GM21381 (cell line): ENCODE measurements at regions not wholly inside any gene's neighbourhood (a gene's known extent, or its start where the extent isn't known, plus 50 kb on each side); places are given as distances from the start of the nearest gene placed in this dataset.

Experiments
- ATAC-seq: cut with Tn5 transposase; IDR thresholded peaks from one replicate; pipeline ENCODE4 v1.9.1; 2021; ENCODE audit warnings: mild to moderate bottlenecking, moderate library complexity; ENCODE audit not compliant: unreplicated experiment

GRCh38 chr15:35320158-35320780 lies 225.7 kb downstream of the DPH6 start:
- ATAC-seq = no peak

- ATAC-seq = no peak
Observed at GRCh38 chr15:35319354-35319753, 226.6 kb downstream of the DPH6 start.

- ATAC-seq = no peak
Observed at GRCh38 chr15:35317217-35317616, 228.7 kb downstream of the DPH6 start.

DNA sequence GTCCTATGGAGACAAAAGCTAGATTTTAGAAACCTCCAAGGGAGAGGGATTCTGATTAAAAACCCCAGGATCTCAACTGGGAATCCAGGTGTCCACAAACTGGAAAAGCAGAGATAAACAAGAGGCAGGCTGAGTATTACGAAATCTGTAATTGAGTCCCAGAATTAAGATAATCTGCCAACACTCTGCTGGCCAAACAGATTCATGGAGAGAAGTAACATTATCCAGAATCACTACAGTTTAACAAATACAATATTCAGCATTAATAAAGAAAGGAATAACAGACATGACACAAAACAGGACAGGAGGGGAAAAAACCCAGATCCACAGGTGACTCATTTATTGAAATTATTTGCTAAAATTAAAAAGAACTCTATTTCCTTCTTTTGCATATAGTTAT lies 227.2 kb upstream of the NANOGP8 start:
- no peak for ATAC-seq

DNA sequence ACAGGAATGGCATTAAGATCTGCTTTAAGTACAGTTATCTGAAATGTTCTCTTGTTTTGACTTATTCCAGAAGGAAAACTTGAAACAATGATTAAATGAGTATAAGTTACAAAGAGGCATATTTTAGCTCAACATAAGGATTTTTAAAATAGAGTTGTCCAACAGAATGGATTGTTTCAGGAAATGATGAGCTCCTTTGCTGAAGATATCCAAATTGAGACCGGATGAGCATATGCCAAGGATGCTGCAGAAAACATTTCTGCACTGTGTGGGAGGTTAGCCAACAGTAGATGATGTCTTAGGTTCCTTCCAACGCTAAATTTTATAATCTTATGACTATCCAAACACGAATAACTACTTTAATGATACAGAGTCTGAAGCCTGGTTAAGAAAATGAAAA lies 226.5 kb upstream of the NANOGP8 start:
- ATAC-seq = no peak

GRCh38 chr15:35309886-35310285 lies 224.8 kb upstream of the NANOGP8 start:
- ATAC-seq = no peak

- ATAC-seq = no peak
Observed at GRCh38 chr15:35308802-35309201, 223.7 kb upstream of the NANOGP8 start.

- no peak for ATAC-seq
Observed at GRCh38 chr15:35307676-35308075, 222.6 kb upstream of the NANOGP8 start.

DNA sequence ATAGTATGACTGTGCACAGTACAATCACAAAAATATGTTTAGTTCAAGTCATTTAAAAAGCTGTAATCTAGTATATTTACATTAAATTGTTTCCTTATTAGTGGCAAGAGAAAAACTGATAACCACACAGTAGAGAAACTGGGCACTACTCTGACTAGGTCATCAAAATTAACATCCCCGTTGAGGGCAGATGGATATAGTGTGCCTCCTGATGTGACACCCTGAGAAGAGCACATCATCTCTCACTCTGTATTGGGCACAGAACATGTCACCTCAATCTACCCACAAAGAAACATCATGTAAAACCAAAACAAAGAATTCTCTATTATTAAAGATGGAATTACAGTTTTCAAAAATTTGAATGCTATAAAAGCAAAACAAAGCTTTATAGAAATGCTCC lies 221.9 kb upstream of the NANOGP8 start:
- no peak for ATAC-seq

DNA sequence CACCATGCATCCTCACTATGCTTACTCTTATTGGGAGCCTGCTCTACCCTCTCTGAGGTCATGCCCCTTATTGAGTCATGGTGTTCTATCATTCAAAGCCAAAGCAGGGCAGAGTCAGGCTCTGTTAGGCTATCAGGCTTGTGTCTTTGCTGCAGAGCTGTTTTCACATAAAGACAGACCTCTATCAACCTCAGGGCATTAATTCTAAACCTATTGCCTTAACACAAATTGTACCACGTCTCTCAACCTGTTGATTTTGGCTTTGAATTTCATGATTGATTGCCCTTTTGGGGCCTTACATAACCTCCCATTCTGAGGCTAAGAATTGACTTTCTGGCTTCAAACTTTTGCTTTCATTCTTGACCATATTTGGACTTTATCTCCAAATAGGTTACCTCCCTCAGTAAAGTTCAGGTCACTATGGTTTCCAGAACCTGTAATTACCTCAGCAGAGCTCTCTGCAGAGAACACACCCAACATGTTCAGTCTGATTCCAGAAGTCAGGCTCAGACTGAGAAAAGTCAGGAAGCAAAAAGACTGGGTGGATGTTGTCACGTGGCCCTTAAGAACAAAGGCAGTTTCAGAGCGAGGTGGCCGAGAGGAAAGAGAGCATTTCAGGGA lies 221.4 kb upstream of the NANOGP8 start:
- no peak for ATAC-seq

DNA sequence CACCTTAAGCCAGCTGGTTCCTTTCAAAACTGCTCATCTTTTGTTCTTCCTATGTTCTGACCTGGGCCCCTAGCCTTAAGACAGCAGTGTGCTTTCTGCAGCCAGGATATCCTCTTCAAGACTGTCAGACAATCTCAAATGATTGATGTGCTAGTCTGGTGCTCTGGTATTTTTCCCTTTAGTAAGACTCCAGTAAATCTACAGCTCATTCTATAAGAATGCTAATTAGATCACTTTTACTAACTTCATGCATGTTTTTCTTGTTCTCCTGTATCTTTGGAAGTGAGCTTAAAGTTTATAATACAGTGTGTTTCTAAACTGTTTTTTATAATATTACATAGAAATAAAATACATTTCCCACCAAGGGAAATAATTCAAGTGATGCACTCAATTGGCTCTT lies 220.9 kb upstream of the NANOGP8 start:
- no peak for ATAC-seq

GRCh38 chr15:35305031-35305550 lies 220.0 kb upstream of the NANOGP8 start:
- ATAC-seq = no peak

GRCh38 chr15:35304389-35304788 lies 219.3 kb upstream of the NANOGP8 start:
- ATAC-seq = no peak

DNA sequence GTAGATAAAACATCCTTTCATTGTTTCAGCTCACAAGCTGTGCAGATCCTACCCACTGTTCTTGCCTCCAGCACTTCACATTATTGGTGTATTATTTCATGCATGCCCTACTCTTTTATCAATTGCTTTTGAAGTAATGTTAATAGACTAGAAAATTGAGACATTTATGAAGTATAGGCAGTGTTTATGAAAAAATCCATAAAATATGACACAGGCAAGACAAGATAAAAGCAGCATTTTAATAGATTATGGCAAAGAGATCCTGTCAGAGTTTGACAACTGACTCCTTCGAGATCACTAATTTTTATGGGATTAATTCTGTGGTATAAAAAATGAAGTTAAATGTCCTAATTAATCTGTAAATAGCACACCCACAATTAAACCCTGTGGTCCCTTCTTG lies 217.2 kb upstream of the NANOGP8 start:
- no peak for ATAC-seq

DNA sequence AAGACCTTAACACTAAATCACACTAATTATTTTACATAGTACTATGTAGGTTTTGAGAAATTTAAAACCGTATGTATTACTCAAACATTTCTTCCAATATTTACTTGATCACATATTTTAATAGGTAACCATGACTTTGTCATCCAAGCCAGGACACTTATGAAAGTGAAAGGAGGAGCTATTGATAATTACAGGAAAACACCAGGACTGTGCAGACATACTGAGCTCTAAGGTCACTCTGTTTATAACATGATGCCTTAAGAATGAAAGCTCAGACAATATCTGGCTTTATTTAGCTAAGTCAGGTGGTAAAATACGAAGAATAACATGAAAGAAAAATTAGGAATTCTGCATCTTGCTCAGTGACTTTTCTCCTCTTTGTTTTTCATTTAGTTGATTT lies 216.0 kb upstream of the NANOGP8 start:
- ATAC-seq = no peak

GRCh38 chr15:35299059-35299735 lies 214.1 kb upstream of the NANOGP8 start:
- no peak for ATAC-seq

DNA sequence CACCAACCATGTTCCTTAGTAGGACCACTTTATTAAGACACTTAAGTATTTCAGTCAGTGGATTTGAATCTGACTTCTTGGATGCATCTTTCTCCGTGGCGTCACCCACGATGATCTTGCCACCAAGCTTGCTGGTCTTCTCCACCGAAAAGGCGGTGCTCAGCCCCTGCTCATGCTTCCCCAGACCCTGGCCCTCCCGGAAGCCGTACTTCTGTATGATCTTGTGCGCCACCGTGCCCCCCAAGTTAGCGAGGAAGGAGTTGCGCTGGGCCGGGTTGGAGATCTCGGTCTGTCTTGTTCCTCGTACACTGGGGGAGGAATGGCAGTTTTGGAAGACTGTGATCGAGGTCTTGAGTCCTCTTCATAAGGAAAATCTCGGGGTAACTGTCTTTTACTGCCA lies 213.4 kb upstream of the NANOGP8 start:
- no peak for ATAC-seq

DNA sequence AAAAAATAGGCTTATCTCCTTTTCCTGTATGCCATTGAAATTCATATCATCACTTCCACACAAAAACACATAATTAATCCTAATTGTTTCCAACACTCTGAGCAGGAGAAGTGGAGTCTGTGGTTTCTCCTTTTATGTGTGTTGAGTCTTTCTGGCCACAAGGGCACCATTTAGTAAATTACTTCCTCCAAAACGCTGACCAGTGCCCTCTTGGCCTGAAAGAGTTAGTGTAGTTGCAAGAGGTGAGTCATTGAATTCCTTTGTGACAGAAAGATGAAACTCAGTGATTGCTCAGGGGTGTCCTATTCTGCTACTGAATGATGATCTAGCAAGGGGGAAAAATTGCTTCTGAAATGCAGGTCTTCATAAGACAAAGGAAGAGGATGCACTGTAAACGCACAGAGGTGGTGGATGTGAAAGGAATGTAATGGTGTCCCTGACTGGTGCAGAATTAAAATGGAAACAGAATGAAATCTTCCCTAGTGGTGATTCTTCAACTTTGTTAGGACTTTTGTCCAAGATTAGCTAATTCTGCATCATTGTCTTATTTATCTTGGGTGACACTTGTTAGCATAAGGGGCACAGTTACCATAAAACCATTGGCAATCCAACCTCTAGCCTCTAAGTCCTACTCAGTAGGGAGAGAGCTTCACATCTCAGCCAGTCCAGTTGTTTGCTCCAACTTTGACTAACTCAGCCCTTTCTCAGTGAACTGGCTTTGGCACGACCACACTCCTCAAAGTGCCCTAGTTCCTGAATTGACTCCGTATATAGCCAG lies 208.4 kb upstream of the NANOGP8 start:
- no peak for ATAC-seq

DNA sequence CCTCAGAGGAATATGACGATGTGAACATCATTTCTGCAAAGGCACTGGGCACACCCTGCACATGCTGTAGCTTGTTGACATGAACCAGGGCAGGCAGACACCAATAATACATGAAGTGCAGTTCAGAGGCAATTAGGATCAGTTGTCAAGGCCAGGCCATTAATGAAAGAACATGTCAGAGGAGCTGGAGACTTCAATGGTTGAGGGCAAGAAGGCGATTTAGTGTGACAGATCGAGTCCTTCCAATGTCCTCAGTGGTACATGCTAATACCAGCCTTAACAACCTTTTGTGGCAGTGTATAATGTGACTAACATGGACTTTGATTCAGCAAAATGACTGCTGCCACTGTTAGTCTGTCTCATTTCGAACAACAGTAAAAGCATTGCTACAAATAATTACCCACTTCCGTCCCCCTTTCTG lies 205.2 kb upstream of the NANOGP8 start:
- ATAC-seq = no peak

DNA sequence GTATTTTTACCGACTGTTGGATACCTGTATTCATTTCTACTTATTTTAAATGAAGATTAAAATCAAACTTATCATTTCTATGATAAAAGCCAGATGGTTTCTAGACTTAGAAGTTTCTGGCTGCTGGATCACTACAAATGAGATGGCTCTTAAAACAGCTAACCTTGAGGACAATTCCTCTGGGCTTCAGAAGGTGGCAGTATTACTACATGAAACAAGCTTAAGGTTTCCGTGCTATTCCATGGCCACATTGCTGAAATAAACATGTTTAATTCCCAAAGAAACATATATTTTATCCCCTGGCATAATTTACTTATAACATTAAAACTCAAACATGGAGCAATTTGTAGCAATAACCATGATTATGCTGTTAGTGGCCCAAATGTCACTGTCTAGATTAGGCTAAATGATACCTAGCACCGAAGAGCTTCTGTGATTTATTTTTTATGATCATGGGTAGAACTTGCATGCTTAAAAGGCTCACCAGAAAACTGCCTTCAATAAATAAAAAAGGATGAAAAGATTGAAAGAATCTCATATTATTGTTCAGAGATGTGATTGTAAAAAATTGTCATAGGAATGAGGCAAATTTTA lies 204.0 kb upstream of the NANOGP8 start:
- ATAC-seq = no peak

- ATAC-seq = no peak
Observed at GRCh38 chr15:35288580-35288979, 203.5 kb upstream of the NANOGP8 start.
